ENCODE measurements at regions not wholly inside any gene's neighbourhood (a gene's known extent, or its start where the extent isn't known, plus 50 kb on each side); places are given as distances from the start of the nearest gene placed in this dataset.

GRCh38 chr2:162967811-162968210 is 129.2 kb upstream of the KCNH7 start:
- TF ChIP-seq CTCF (IDR thresholded peaks at IDR 0.05) (no peak), POLR2A (IDR thresholded peaks at IDR 0.05) (no peak)
